ENCODE measurements at regions not wholly inside any gene's neighbourhood (a gene's known extent, or its start where the extent isn't known, plus 50 kb on each side); places are given as distances from the start of the nearest gene placed in this dataset.

- TF ChIP-seq EZH2 (IDR thresholded peaks at IDR 0.05), result no peak
- TF ChIP-seq POLR2AphosphoS5 (IDR thresholded peaks at IDR 0.05; ENCODE audit: borderline replicate concordance, low read depth, low read length), result no peak
- TF ChIP-seq FOXP2 (optimal IDR thresholded peaks at IDR 0.05; ENCODE audit: control extremely low read depth, extremely low read length, insufficient read depth), result no peak
Observed at GRCh38 chr14:27175489-27175888, 577.7 kb upstream of the NOVA1 start.
